Activated CD8-positive, alpha-beta T cell treated with anti-CD3 and anti-CD28 coated beads for 36 hours (primary cell): ENCODE measurements at regions not wholly inside any gene's neighbourhood (a gene's known extent, or its start where the extent isn't known, plus 50 kb on each side); places are given as distances from the start of the nearest gene placed in this dataset.

Source experiments
- ATAC-seq: fragments of 200-7000 bp; cut with Tn5 transposase; one replicate; pipeline ENCODE4 v1.10.0; 2021; ENCODE audit warnings: mild to moderate bottlenecking, moderate library complexity
- CTCF ChIA-PET: fragments of 350-600 bp; sonication (Branson Sonifier 250); formaldehyde crosslinking; loops from one replicate; lab custom pipeline; 2021; ENCODE audit warnings: antibody characterized with exemption; lab: Charles Lee
- POLR2A ChIA-PET: fragments of 350-600 bp; sonication (Branson Sonifier 250); formaldehyde crosslinking; loops from one replicate; lab custom pipeline; 2021; ENCODE audit warnings: antibody characterized with exemption; lab: Charles Lee
- DNase-seq: peaks from one replicate; pipeline ENCODE4 v3.0.0-alpha.2; 2020
- H3K27ac Mint-ChIP-seq: one replicate; pipeline ENCODE4 v1.8.0; 2021; ENCODE audit warnings: mild to moderate bottlenecking, mixed read lengths
- H3K27me3 Mint-ChIP-seq: one replicate; pipeline ENCODE4 v1.8.0; 2021; ENCODE audit warnings: mixed read lengths
- H3K36me3 Mint-ChIP-seq: one replicate; pipeline ENCODE4 v1.8.0; 2021; ENCODE audit warnings: low read depth, mixed read lengths
- H3K4me1 Mint-ChIP-seq: one replicate; pipeline ENCODE4 v1.8.0; 2021; ENCODE audit warnings: low read depth, mixed read lengths
- H3K4me3 Mint-ChIP-seq: one replicate; pipeline ENCODE4 v1.8.0; 2021; ENCODE audit warnings: mild to moderate bottlenecking, moderate library complexity, mixed read lengths
- H3K9me3 Mint-ChIP-seq: one replicate; pipeline ENCODE4 v1.8.0; 2021; ENCODE audit warnings: mixed read lengths
- intact Hi-C: fragments of 100-400 bp; cut with micrococcal nuclease; formaldehyde crosslinking; loops from one replicate; pipeline ENCODE4 v1.10.0; 2022
- TF ChIP-seq, protein P1 (sequence below): fragments of 200-600 bp; IDR thresholded peaks from one replicate; pipeline ENCODE4 v1.8.0; 2022; ENCODE audit warnings: antibody characterized with exemption, mild to moderate bottlenecking

DNA sequence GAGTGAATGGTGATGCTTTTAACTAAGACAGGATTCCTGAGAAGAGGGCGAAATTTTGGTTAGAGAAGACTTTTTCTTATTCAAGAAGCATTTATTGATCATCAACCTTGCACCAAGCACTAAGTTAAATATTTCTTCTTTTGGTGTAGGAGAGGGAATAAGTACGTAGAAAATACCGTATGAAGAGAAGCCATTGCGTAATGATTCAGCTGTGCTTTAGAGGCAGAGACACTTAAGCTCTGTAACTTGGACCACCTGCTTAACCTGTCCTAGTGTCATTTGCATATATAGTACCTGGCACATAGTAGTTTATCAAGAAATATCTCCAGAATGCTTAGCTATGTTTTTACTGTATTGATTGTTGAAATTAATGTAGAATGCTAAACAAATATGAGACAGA lies 430.9 kb upstream of the ZNF608 start:
- ATAC-seq, result no peak

DNA sequence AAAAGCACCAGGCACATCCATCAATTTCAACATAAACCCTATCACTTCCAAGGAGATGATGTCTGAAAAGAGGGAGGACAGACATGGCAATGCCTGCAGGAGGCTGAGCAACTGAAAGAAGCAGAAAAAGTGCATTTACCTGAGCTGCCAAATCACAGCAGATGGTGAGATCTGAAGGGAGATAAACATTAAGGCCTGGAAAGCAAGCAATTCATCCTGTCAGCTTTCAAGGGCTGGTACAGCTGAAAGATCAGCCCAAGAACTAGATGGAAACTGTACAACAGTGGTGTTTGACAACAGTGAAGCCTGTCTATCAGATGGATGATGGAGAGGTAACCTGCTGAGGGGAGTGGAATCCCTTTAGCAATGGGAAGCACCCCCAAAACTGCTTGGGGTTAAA lies 433.2 kb upstream of the ZNF608 start:
- Mint-ChIP-seq H3K9me3 (peaks cover 6% of the 10 kb centered on the region), H3K4me3 (no peak overlapping the region), H3K27me3 (no peaks in the 10 kb centered on the region), H3K4me1 (no peaks in the 10 kb centered on the region), H3K27ac (no peak overlapping the region), H3K36me3 (no peaks in the 10 kb centered on the region)
- TF ChIP-seq, protein P1, sequence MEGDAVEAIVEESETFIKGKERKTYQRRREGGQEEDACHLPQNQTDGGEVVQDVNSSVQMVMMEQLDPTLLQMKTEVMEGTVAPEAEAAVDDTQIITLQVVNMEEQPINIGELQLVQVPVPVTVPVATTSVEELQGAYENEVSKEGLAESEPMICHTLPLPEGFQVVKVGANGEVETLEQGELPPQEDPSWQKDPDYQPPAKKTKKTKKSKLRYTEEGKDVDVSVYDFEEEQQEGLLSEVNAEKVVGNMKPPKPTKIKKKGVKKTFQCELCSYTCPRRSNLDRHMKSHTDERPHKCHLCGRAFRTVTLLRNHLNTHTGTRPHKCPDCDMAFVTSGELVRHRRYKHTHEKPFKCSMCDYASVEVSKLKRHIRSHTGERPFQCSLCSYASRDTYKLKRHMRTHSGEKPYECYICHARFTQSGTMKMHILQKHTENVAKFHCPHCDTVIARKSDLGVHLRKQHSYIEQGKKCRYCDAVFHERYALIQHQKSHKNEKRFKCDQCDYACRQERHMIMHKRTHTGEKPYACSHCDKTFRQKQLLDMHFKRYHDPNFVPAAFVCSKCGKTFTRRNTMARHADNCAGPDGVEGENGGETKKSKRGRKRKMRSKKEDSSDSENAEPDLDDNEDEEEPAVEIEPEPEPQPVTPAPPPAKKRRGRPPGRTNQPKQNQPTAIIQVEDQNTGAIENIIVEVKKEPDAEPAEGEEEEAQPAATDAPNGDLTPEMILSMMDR, result no peak
- ATAC-seq, result no peak
- ChIA-PET CTCF (no interaction called here), POLR2A (no interaction called here)
- DNase-seq, result no peak
- intact Hi-C loops, result no loop called here

More for the DNA sequence above, 430.9 kb upstream of the ZNF608 start:
- TF ChIP-seq, protein P1, result no peak
- DNase-seq, result no peak
- Mint-ChIP-seq H3K27ac (no peak overlapping the region), H3K9me3 (peaks cover 6% of the 10 kb centered on the region), H3K36me3 (no peaks in the 10 kb centered on the region), H3K27me3 (no peaks in the 10 kb centered on the region), H3K4me3 (no peak overlapping the region), H3K4me1 (no peaks in the 10 kb centered on the region)
- POLR2A ChIA-PET, result no interaction called here
- intact Hi-C loops, result no loop called here
- CTCF ChIA-PET, result no interaction called here

DNA sequence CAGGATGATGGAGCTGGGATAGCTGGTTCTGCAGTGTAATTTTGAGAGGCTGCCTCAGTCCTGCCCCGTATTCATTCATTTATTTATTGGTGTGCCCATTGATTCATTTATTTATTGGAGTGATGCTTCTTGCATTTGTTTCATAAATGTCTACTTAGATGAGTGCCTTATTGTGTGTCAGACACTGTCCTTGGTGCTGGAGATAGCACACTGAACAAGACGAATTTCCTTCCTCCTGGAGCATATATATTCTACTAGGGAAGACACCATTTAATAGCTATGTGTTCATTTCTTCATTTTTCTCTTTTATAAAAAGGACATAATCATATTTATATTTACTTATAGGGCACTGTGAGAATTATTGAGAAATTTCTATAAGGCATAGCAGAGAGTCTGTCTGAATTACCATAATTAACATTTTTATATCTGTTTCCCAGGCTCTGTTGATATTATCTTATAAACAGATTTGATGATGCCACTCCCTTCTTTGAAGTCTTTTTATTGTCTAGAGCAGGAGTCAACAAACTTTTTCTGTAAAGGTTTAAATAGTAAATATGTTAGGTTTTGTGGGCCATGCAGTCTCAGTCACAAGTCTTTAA lies 433.9 kb upstream of the ZNF608 start:
- POLR2A ChIA-PET, result no interaction called here
- H3K4me1 Mint-ChIP-seq, result no peaks in the 10 kb centered on the region
- peaks cover 6% of the 10 kb centered on the region for H3K9me3 Mint-ChIP-seq
- CTCF ChIA-PET, result no interaction called here
- no peaks in the 10 kb centered on the region for H3K36me3 Mint-ChIP-seq
- no peaks in the 10 kb centered on the region for H3K27me3 Mint-ChIP-seq
- no peak for DNase-seq
- H3K27ac Mint-ChIP-seq, result no peak overlapping the region
- ATAC-seq, result no peak
- intact Hi-C loops, result no loop called here
- no peak overlapping the region for H3K4me3 Mint-ChIP-seq
- TF ChIP-seq, protein P1, result no peak

DNA sequence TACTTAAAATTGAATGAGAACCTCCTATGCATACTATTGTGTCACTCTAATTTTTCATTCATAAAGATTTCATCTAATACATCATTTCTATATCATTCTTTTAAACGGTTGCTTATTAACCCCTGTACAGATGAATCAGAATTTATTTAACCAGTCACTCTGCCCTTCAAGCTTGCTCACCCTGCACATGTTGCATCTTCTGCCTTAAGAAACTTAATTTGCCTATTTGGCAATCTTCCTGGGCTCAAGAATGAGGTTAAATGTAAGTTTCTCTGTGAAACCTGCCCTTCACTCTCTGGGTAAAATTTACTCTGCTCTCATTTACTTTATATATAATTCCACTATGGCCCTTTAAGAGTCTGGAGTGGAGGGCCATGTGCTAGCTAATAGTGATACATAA lies 434.7 kb upstream of the ZNF608 start:
- Mint-ChIP-seq H3K9me3 (peaks cover 6% of the 10 kb centered on the region), H3K36me3 (no peaks in the 10 kb centered on the region), H3K4me1 (no peaks in the 10 kb centered on the region), H3K27ac (no peak overlapping the region), H3K4me3 (no peak overlapping the region), H3K27me3 (no peaks in the 10 kb centered on the region)
- POLR2A ChIA-PET, result no interaction called here
- TF ChIP-seq, protein P1, result no peak
- CTCF ChIA-PET, result no interaction called here
- no peak for ATAC-seq
- DNase-seq, result no peak
- intact Hi-C loops, result no loop called here

DNA sequence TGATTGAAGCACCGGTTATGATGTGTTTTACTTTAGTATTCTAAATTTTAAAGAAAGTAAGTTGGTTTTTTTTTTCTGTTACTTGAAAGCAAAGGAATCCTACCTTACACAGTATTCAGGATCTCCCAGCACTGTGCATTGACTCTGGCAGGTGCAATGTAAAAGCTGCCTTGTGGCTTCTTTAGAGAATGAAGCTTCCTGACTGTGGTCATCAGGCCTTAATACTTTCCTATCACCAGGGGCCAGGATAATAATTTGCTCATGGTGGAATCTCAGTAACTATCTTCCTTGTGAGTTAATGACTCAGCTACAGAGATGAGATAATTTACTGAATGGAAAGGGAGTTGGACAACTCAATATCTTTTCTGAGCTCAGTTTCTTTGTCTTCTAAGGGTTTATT lies 435.5 kb upstream of the ZNF608 start:
- intact Hi-C loops, result no loop called here
- ChIA-PET POLR2A (no interaction called here), CTCF (no interaction called here)
- DNase-seq (no peak), ATAC-seq (no peak)
- Mint-ChIP-seq H3K36me3 (no peaks in the 10 kb centered on the region), H3K9me3 (peaks cover 6% of the 10 kb centered on the region), H3K4me3 (no peak overlapping the region), H3K27me3 (no peaks in the 10 kb centered on the region), H3K27ac (no peak overlapping the region), H3K4me1 (no peaks in the 10 kb centered on the region)
- TF ChIP-seq, protein P1, result no peak
